HG03354 (cell line): ENCODE measurements at regions not wholly inside any gene's neighbourhood (a gene's known extent, or its start where the extent isn't known, plus 50 kb on each side); places are given as distances from the start of the nearest gene placed in this dataset.
"Not testable (repeated sequence)": the region's sequence is repeated elsewhere in the genome, so short reads cannot be mapped to it uniquely, and the experiment has no call there.

Experiments used
- ATAC-seq: cut with Tn5 transposase; IDR thresholded peaks from one replicate; pipeline ENCODE4 v1.9.1; 2021; ENCODE audit warnings: mild to moderate bottlenecking; ENCODE audit not compliant: unreplicated experiment, poor library complexity, severe bottlenecking

GRCh38 chrX:55326985-55327384, 62.3 kb upstream of the PAGE3 start:
- ATAC-seq: no peak

- no peak for ATAC-seq
Observed at GRCh38 chrX:55335296-55335695, 70.6 kb upstream of the PAGE3 start.

GRCh38 chrX:55336176-55336575, 71.5 kb upstream of the PAGE3 start:
- no peak for ATAC-seq

- no peak for ATAC-seq
Observed at GRCh38 chrX:55340896-55341433, 76.2 kb upstream of the PAGE3 start.

- peak; percentile 94 for ATAC-seq
Observed at GRCh38 chrX:55342533-55343501, 78.1 kb upstream of the PAGE3 start.

GRCh38 chrX:55356609-55357008, 91.9 kb upstream of the PAGE3 start:
- ATAC-seq: no peak

GRCh38 chrX:55357236-55357635, 92.5 kb upstream of the PAGE3 start:
- ATAC-seq: no peak

- no peak for ATAC-seq
Observed at GRCh38 chrX:55379396-55379795, 72.5 kb upstream of the MAGEH1 start.

- ATAC-seq: no peak
Observed at GRCh38 chrX:55389376-55389775, 62.6 kb upstream of the MAGEH1 start.

- ATAC-seq: not testable (repeated sequence)
Observed at GRCh38 chrX:55396836-55397235, 55.1 kb upstream of the MAGEH1 start.
